GM10266 (cell line): ENCODE measurements at regions not wholly inside any gene's neighbourhood (a gene's known extent, or its start where the extent isn't known, plus 50 kb on each side); places are given as distances from the start of the nearest gene placed in this dataset.
"Not testable (repeated sequence)": the region's sequence is repeated elsewhere in the genome, so short reads cannot be mapped to it uniquely, and the experiment has no call there.

ENCODE experiments used
- DNase-seq: peaks from one replicate; pipeline ENCODE4 v3.0.0; 2012; ENCODE audit errors: extremely low spot score
- CTCF ChIP-seq: IDR thresholded peaks from 2 replicates; pipeline ENCODE4 v1.5.1; 2012; ENCODE audit warnings: mild to moderate bottlenecking, low read depth; ENCODE audit not compliant: control insufficient read depth, insufficient read depth; ENCODE audit errors: missing control alignments

GRCh38 chr5:17978954-17979353, 344.7 kb downstream of the TAF11L14 start:
- DNase-seq = no peak
- no peak for TF ChIP-seq CTCF

- not testable (repeated sequence) for DNase-seq
Measured at GRCh38 chr5:17982626-17983025, 348.4 kb downstream of the TAF11L14 start.

- no peak for DNase-seq
- no peak for TF ChIP-seq CTCF
Measured at GRCh38 chr5:17989036-17989435, 354.8 kb downstream of the TAF11L14 start.

GRCh38 chr5:17989567-17990563, 355.6 kb downstream of the TAF11L14 start:
- DNase-seq = no peak
- TF ChIP-seq CTCF = no peak

GRCh38 chr5:17991775-17992174, 357.5 kb downstream of the TAF11L14 start:
- TF ChIP-seq CTCF = no peak
- DNase-seq = no peak

GRCh38 chr5:17992291-17992690, 358.0 kb downstream of the TAF11L14 start:
- TF ChIP-seq CTCF = no peak
- DNase-seq = no peak

- no peak for DNase-seq
Measured at GRCh38 chr5:17995997-17996396, 361.7 kb downstream of the TAF11L14 start.

More at GRCh38 chr5:17995997-17996396, 361.7 kb downstream of the TAF11L14 start:
- no peak for TF ChIP-seq CTCF
